Tongue (tissue), 1 donor: ENCODE measurements at regions not wholly inside any gene's neighbourhood (a gene's known extent, or its start where the extent isn't known, plus 50 kb on each side); places are given as distances from the start of the nearest gene placed in this dataset.

ENCODE experiments used
- DNase-seq: peaks from one replicate; pipeline ENCODE4 v3.0.0-alpha.2; 2015

DNA sequence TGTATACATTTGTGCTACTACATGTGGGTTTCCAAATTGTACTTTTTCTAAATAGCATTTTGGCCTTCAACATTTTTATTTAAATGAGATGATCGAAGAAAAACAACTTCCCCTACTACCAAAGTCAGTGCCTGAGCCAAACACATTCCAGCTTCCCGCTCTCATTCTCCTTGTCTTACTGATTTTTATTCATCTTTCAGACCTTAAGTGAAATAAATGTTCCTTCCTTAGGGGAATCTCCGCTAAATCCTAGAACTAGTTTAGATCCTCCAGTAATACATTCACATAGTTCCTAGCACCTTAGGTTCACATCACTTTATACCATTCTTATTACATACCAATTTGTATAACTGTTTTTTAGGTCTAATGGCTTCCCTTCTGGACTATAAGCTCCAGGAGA lies 122.3 kb upstream of the COL3A1 start:
- peak; percentile 12 for DNase-seq

GRCh38 chr2:188852772-188853171 lies 121.4 kb upstream of the COL3A1 start:
- DNase-seq: peak; percentile 49

GRCh38 chr2:188853307-188853706 lies 120.9 kb upstream of the COL3A1 start:
- DNase-seq: peak; percentile 85

- no peak for DNase-seq
Observed at GRCh38 chr2:188865681-188866080, 108.5 kb upstream of the COL3A1 start.

- peak; percentile 26 for DNase-seq
Observed at GRCh38 chr2:188869550-188869949, 104.6 kb upstream of the COL3A1 start.

GRCh38 chr2:188870289-188870688 lies 103.9 kb upstream of the COL3A1 start:
- no peak for DNase-seq

DNA sequence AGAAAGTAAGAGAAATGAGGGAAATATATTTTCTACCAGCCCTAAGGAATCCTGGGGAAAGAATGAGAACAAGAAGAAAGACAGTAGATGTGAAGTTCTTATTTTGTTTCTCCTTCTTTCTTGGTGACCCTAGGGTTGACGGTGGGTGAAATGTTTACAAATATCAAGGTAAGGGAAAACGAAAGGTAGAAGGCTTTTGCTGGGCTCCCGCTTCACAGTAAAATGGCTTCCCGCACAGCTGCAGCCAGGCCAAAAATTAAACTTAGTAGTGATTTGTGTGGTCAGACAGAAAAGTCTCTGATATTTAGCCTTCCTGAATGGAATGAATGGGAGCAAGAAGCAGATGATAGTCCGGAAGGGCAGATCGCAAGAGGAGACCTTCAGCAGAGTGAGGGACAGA lies 99.1 kb upstream of the COL3A1 start:
- DNase-seq: no peak

DNA sequence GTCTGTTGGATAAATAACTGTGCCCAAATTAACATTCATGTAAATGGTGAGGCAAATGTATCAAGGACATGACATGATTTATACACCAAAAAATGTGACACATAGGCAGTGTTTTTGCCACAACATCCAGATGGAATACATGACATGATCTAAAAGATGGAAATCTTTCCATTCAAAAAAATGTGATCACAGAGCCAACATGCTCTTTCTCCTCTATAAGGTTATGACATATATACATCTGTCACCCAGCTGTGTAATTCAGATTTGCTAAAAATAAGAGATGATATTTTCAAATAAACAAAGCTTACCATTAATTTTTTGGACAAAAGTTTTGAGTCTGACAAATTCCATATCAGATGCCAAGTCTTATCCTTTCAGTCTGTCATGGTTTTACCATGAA lies 95.5 kb upstream of the COL3A1 start:
- peak; percentile 29 for DNase-seq

DNA sequence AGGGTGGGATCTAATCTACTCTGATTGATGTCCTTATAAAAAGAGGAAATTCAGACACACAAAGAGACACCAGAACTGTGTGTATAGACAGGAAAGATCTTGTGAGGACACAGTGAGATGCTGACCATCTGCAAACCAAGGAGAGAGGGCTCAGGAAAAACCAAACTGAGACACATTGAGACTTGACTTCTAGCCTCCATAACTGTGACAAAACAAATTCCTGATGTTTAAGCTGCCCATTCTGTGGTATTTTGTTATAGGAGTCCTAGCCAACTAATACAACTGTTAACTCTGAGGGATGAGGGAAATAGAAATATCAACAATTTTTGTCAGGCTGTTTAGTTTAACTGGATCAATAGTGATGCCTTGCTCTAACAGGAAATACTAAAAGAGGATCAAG lies 93.4 kb upstream of the COL3A1 start:
- DNase-seq: no peak

GRCh38 chr2:188881434-188881833 lies 92.7 kb upstream of the COL3A1 start:
- DNase-seq: no peak

GRCh38 chr2:188884046-188884445 lies 90.1 kb upstream of the COL3A1 start:
- peak; percentile 54 for DNase-seq

GRCh38 chr2:188884517-188884916 lies 89.7 kb upstream of the COL3A1 start:
- no peak for DNase-seq

GRCh38 chr2:188889187-188889586 lies 85.0 kb upstream of the COL3A1 start:
- DNase-seq: no peak

- no peak for DNase-seq
Observed at GRCh38 chr2:188890755-188891154, 83.4 kb upstream of the COL3A1 start.

DNA sequence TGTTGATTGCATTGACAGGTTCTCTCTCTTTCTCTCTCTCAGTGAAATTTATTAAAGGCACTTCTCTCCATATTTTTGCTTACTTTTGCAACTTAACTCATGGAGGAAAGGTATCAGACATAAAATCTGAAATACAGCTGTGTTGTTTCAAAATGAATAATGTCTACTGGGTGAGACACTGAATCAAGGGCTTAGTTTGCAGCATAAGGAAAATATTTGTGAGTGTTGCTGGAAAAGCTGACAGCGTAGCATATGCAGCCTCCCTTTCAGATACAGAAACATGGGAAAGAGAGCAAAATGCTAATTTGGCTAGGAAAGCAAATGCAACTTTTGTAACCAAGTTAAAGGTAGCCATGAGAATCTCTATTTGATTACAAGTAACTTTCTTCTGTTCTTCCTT lies 81.5 kb upstream of the COL3A1 start:
- peak; percentile 68 for DNase-seq

- no peak for DNase-seq
Observed at GRCh38 chr2:188893972-188894371, 80.2 kb upstream of the COL3A1 start.

DNA sequence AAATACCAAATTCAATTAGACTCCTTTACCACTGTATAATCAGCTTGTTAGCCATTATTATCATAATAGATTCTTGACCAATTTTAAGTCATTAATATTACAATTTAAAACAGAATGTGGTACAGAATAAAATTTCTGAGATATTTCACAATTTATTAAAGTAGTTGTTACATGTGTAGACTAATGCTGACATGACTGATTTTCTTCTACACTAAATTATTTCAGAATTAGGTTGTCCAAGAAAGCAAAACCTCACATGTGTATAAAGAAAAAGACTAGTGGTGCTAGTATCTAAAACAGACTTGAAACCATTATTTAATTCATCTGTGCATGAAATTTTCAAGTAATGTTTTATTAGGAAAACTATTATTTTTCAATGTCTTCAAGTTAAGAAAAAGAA lies 79.2 kb upstream of the COL3A1 start:
- DNase-seq: no peak

DNA sequence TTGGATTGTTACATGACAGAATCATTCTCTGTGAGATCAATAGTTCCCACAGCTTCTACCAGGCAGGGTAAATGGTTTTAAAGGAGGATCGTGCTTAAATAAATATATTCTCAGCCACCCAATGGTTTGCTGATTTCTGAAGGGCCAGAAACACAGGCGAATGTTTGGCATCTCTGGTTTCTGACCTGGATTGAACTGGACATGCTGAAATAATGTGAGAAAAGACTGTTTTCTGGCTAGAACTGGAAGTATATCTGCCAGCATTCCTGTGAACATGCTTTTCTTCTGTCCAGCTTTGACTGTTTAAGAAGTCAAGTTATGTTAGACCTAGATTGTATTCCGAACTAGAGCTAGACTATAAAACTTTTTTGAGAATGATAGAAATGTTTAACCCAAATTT lies 77.1 kb upstream of the COL3A1 start:
- DNase-seq: peak; percentile 69

- DNase-seq: no peak
Observed at GRCh38 chr2:188898261-188898660, 75.9 kb upstream of the COL3A1 start.

DNA sequence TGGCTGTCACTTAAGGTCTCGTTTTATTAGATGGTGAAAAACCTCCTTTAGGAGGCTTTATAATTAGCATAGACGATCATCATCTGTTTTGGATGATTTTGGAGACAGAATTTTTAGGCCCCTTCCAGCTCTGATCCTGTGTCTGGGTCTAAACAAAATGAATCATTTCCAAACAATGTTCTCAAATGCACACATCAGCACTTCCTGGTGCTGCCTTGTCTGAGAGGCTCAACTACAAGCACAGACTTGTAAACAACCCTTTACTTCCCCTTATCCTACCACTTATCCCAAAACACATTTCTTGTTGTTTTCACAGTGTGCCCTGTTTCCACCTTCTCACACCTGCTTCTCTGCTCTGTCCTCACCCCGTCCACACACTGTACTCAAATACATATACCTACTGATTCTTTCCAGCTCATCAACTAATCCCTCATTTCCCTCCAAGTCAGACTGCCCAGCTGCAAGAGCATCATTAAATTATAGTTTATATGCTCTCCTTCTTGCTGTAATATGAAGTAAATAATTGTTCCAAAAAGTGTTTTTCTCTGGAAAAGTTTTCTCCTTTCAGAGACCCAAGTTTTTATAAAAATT lies 71.2 kb upstream of the COL3A1 start:
- DNase-seq: peak; percentile 44

GRCh38 chr2:188903740-188904139 lies 70.4 kb upstream of the COL3A1 start:
- no peak for DNase-seq

DNA sequence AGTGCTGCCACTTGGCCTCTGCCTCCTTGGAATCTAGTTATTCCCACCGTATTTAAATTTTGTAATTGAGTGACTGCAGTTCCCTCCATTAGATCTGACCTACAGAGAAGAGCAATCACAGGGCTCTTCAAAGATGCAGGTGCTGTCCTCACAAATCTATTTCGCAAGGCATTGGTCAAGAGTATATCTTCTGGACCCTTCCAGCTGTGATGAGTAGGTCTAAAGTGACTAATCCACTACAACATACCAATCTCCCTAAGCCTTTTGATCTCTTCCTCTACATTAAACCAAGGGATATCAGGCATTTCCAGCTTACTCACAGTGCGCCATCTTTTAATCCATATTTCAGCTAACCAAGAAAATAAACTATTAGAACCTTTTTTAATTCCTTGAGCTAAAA lies 65.1 kb upstream of the COL3A1 start:
- DNase-seq: no peak

GRCh38 chr2:188916736-188917135 lies 57.4 kb upstream of the COL3A1 start:
- peak; percentile 33 for DNase-seq

GRCh38 chr2:188917632-188918031 lies 56.5 kb upstream of the COL3A1 start:
- no peak for DNase-seq

DNA sequence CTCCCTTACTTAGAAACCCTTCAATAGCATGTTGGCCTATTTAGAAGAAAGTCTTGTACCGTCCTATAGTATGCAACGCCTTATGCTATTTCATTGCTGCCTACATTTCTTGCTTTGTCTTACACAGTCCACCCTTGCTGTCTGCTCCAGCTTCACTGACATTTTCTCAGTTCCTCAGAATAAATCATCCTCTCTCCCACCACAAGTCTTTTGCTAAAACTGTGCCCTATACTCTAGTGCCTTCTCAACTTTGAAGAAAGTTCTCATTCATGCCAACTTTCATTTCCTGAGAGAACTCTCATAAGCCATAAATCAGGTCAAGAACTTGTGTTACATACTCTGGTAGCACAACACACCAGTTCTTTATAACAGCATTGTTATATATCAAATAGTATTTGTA lies 54.3 kb upstream of the COL3A1 start:
- no peak for DNase-seq
